ENCODE measurements at regions not wholly inside any gene's neighbourhood (a gene's known extent, or its start where the extent isn't known, plus 50 kb on each side); places are given as distances from the start of the nearest gene placed in this dataset.
A peak's percentile ranks its signal among the peaks of the same experiment; 100 is the strongest.

DNA sequence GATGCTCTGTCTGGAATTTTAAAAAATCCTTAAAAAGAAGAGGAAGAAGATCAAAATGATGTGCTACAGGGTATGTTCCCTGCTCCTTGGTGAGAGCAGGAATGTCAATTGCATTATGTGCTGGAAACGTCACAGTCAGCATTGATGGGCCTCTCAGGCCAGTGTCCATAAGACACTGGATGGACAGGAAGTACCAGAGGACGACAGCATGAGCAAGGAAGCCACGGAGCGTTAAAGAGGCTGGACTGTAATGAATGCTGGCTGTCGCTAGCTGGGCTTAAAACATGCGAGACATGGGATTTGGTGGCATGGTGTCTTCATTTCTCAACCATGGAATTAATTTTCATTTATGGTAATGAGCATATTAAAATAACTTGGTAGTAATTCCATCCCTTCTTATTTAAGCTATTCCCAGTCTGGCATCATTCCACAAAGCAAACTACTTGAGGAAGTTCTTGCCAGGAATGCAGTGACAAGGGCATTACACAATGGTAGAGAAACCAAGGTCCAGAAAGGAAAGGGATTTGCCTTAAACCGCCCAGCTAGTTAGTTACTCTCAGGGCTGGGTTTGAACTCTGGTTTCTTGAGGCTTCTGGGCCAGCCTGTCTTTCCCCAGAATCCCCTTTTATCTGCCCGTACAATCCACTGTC lies 166.6 kb upstream of the SOX4 start:
- peak; percentile 28 for DNase-seq (ENCODE audit: low read depth)

DNA sequence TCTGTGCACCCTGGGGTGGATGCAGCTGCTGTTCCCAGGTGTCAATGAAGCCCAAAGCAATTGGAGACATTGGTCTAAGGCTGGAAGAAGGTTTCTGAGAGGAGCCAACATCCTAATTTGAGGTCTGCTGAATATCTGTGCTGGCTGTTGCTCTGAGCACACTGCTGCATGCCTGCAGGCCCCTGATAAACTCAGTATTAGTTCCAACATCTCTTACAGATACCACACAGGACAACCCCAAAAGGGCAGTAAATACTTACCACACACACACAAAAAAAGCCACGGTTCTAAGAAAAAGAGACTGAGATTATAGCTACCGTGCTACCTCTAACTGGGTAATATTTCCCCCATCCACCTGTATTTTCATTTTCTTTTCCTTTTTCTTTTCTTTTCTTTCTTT lies 164.3 kb upstream of the SOX4 start:
- no peak for DNase-seq (ENCODE audit: low read depth)

DNA sequence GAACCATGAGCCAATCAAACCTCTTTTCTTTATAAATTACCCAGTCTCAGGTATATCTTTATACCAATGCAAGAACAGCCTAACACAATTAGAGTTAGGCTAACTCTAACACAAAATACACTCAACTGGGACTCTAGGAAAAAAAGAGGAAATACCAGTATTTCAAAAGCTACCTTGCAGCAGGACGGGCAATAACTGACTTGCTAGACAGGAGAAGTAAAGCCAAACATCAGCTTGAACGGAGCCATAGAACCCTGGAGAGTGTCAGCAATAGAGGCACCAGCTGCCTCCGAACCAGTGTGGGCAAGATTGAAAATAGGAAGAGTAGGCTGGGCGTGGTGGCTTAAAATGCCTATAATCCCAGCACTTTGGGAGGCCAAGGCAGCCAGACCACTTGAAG lies 162.0 kb upstream of the SOX4 start:
- no peak for DNase-seq (ENCODE audit: low read depth)

DNA sequence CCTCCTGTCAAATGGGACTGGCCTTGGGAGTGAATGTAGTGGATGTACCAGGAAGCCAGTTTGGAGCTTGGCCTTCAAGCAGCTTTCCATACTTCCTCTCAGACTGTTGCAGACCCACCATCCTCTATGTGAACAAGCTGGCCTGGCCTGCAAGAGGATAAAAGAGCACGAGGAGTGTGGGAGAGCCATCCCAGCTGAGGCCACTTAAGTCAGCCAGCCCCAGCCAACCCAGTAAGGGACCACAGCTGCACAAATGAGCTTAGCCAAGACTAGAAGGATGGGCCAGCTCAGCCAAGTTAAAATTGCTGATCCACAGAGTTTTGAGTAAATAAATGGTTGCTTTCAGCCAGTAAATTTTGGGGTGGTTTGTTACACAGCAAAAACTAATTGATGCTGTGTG lies 156.9 kb upstream of the SOX4 start:
- DNase-seq (ENCODE audit: low read depth), result no peak

DNA sequence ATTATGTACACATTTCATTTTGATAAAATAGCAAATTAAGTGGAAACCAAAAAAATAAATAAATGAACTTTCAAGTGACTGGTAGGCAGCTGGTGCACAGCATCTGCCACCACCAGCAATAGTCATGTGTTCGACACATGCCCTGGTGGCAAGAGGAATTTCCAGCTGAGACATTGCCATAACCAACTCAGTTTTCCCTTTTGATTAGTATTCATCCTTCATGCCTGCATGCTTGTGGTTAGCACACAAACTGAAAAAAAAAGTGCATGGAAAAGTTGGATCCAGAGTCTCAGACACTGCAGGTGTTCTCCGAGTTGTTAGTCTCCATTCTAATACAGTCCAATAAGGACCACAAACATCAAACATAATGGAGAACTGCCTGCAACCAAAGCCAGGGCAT lies 156.0 kb upstream of the SOX4 start:
- DNase-seq (ENCODE audit: low read depth), result no peak

DNA sequence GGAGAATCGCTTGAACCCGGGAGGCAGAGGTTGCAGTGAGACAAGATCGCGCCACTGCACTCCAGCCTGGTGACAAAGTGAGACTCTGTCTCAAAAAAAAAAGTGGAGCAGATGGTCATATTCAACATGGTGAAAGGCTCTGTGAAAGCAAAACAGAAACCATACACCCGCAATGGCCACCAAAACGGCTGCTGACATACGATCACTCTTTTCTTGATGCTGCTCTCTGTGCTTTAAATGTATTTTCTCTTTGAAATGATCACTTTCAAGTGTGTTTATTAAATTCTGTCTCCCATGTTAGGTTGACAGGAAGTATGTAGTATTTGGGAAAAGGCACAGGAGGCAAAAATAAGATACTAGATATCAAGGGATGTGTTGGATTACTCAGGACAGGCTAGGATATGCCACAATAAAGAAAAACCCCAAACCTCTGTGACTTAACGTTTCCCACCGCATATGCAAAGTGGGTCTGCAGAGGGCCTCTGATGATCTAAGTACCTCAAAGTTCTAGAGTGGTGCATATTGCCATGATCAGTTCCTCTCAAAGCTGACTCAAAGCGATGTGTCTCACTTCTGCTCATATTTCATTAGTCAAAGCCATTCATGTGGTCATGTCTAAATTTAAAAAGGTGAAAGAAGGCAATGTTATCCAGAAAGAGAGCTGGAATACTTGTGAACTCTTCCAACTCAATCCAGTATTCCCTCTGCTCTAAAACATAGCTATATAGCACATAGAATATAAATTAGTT lies 155.1 kb upstream of the SOX4 start:
- no peak for DNase-seq (ENCODE audit: low read depth)

DNA sequence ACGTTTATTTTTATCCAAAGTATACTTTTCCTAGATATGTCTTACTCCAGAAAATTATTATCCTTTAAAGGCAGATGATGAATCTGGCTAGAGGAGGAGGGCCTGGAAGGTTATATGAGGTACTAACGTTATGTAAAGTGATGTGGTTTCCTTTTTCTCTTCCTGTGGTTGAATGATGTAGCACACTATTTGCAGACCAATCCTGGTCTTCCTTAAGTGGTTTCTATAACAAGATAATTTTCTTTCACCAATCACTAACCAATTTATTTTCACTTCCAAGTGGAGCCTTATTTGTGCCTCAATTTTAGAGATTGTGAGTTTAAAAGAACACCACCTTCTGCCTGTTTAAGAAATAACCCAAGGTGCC lies 154.6 kb upstream of the SOX4 start:
- DNase-seq (ENCODE audit: low read depth), result no peak

DNA sequence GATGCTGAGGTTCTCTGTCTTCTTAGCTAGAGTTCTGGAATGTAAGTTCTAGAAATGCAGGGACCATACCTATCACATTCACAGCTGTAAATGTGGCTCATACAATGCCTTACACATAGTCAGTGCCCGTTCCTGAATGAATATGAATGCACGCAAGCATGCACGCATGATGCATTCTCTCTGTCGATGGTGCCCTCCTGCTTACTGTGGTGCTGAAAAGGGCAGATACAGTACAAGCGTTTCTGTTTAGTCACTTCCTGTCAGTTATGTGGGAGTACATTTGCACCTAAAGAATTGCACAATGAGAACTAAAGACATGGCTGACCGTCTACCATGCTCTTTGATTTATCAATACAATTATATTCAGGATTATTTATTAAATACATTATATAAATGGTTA lies 152.2 kb upstream of the SOX4 start:
- DNase-seq (ENCODE audit: low read depth), result no peak

DNA sequence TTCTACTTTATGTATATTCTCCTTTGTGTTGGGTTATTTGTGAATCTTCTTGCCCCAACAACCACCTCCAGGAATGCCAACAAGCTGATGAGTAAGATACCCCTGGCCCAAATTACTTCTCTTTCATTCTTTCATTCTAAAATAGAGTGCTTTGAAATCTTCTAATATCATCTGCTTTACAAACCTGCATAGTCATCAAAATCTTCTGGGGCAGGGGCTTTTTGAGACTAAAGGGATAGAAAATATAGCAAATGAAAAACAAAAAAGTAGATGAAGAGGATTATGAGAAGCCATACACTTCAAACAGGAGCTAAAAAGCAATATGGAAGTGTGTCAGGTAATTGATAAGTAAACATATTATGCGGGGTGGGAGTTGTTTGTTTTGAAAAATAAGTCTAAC lies 150.7 kb upstream of the SOX4 start:
- DNase-seq (ENCODE audit: low read depth), result no peak

DNA sequence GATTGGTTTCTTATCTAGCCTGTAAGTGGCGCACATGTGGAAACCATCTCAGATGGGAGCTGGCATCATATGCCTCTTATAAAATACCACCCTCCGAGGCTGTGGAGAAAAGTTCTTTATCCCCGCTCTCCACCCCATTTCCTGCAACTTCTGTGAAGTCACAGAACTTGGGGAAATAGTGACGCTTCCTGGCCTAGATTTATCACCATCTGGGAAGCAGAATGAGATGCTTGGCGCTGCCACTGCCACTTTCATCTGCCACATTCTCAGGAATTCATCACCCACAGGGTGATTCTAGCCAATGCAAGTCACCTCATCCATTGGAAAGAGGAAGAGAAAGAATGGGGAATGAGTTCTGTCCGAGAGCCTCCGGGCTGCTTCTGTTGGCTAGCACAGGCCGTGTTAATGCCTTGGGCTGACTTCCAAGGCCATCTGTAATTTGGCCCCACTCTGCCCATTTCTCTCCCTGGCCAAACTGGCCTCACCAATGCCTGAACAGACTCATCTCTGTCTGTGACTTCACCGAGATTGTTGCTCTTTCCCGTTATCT lies 148.8 kb upstream of the SOX4 start:
- no peak for DNase-seq (ENCODE audit: low read depth)

DNA sequence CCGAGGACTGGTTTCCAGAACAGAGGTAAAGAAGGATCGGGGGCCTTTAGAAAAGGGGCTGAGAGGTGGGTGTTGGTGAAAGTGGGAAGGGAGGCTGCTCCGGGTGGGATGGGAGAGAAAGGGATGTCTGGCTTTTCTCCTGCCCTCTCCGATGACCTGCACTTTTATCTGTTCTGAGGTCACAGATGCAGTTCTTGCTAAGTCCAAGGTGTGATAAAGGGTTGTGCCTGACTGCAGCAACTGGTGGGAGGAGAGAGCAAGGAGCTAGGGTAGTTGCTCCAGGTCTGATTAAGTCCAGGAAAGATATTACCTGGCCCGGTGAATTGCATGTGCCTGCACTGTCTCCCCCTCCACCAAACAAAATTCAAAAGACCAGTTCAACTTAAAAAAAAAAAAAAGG lies 145.6 kb upstream of the SOX4 start:
- DNase-seq (ENCODE audit: low read depth), result no peak

DNA sequence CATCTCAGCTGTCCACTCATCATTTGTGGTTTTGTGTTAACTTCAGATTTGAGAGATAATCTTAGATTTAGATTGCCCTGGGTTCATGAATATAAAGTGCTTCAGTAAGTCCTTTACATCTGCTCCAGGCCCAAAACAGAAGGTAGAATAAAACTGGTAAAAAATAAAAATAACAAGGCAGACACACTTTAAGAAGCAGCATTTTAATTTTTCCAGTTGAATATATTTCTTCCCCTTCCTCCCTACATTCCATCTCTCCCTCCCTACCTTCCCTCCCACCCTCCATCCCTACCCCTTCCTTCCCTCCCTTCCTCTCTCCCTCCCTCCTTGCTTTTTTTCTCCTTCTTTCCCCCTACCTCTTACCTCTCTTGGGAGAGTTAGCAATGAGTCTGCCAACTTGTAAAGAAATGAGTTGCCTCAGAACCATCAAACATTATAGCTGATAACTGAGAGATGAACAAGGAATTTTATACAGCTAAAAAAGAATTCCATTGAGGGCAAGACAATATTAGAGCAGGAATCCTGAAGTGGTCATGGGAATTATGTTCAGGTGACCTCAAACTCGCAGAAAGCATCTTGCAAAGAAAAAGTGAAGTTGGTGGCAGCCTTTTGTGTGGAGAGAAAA lies 145.0 kb upstream of the SOX4 start:
- DNase-seq (ENCODE audit: low read depth), result no peak

DNA sequence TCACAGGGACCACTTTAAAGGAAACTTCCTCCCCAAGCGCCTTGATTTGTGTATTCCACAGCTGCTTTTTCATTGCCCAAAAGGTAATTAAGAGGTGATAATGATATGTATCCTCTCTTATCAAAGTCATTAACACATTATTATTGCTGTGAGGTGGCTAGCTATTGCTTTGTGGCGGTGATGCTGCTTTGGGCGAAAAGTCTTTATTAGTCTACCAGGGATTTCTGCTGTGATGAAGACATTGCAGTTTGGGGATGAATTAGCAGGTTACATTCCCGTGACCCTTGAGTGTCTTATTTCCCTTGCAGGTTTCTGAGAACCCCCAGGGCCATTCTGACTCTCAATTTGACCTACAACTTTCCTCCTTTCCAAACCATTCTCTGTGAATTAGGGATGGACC lies 143.4 kb upstream of the SOX4 start:
- no peak for DNase-seq (ENCODE audit: low read depth)

DNA sequence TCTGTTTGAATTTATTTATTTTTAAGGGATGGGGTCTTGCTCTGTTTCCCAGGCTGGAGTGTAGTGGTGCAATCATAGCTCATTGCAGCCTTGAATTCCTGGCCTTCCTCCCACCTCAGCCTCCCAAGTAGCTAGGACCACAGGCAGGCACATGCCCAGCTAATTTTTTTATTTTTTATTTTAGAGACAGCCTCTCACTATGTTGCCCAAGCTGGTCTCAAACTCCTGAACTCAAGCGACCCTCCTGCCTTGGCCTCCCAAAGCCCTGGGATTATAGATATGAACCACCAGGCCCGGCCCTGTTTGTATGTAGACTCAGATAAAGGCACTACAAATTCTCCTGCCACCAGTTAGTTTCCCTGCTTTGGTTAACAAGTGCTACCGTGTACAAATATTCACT lies 142.9 kb upstream of the SOX4 start:
- DNase-seq (ENCODE audit: low read depth), result no peak

DNA sequence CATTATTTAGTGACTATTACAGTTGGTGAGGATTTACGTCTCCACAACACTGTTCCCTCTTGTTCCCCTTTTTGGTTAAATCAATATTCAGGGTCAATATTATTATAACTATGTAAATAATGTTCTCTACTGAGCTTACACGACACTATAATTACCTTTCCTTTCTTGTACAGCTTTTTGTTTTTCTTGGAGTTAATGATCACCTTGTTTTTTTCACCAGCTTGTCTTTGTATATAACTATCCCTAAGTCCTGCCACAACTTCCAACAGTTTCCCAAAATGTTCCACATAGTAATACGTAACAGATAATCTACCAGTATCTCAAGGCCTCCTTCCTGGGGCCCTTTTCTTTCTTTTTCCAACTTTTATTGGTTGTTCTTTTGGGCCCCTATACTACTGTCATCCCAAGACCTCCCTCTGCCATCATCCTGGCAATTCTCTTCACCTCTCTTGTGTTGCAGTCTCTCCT lies 142.0 kb upstream of the SOX4 start:
- no peak for DNase-seq (ENCODE audit: low read depth)

DNA sequence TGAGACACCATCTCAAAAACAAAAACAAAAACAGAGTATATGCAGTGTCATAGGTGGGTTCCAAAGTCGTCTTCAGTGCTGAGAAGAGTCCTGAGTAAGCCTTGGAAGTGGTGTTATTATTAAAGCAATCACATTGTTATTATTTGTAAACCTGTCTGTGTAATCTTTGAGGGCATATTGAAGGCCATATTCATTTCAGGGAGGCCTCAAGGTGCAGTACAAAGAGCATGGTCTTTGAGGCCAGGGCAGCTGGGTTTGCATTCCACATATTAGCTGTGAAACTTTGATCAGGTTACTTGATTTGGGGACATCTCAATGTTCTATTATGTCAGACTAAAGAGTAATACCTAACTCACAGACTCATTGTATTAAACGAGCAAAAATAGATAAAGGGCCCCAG lies 139.3 kb upstream of the SOX4 start:
- no peak for DNase-seq (ENCODE audit: low read depth)

DNA sequence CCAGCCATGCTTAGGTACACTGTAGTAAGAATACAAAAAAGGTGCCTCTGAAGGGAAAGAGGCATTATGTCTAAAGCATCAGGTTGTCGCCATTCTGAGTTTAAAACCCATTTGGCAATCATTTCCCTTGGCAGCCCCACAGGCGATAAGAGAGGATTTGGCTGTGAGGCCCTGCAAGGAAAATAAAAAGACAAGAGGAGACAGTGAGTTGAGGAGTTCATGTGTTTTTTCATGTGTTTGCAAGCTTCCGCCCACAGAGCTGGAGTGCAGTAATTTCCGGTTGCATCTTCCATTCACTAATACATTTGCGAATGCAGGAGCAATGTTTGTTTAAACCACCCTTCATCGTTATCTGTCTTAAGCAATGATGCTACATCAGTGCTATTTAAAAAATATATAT lies 138.5 kb upstream of the SOX4 start:
- DNase-seq (ENCODE audit: low read depth), result no peak

DNA sequence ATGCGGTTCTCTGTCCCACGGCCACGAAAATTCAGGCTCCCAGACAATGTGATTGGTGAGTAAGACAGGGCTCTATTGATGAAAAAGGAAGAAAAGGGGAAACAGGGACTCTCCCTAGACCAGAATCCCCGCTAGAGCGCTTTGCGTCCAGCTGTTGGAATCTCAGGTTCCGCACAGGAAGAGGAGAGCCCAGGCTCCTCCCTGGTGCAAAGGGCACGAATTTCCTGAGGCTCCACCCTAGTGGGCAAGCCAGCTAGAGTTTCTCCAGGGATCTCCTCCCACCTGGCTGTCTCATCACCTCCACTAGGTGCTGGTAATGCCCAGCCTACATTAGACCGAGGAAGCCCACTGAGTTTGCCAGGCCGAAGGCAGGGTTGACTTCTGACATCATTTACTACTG lies 135.9 kb upstream of the SOX4 start:
- no peak for DNase-seq (ENCODE audit: low read depth)

DNA sequence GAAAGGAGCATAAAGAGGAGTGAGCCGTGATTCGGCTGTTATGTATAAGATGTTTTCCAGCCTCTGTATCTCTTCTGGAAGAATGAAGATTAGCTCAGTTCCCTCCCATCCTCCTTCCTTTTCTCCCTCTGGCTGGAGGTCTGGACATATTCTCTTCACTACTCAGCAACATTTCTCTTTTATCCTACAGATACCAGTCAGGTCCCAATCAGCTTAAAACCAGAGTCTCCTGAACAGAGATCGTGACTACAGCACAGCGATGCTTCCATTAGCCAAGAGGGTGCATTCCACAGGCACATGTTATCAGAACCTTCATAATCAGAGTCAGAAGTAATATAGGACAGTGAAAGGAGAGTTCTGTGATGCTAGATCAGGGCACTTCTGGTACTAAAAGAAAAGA lies 133.9 kb upstream of the SOX4 start:
- DNase-seq (ENCODE audit: low read depth), result no peak

DNA sequence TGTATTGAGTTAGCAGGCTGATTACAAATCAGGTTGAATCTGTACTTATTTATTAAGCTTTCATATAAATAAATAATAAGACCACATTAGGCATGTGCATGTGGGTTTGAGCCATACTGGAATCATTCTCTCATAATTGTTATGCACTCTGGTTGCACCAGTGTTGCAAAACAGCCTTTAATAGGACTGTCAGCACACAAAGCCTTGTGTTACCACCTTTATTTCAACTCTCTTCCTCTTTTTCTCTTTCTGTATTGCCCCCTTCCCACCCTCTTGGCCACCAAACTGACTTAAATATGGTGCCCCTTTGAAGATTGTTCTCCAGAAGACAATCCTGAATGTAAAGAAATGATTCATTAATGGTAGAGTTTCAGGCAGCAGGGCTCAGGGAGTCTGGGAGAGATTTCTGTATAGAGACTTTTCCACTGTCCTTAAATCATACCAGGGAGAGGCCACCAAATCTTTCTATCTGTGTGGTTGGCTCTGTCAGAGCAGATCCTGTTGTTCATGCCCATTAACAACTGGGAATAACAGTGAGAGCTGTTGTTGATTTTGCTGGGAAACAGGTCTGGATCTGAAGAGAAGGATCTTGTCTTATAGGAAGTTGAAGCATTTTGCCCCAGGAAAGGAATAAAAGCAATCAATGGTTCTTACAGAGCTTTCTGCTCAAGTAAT lies 131.6 kb upstream of the SOX4 start:
- DNase-seq (ENCODE audit: low read depth), result no peak

DNA sequence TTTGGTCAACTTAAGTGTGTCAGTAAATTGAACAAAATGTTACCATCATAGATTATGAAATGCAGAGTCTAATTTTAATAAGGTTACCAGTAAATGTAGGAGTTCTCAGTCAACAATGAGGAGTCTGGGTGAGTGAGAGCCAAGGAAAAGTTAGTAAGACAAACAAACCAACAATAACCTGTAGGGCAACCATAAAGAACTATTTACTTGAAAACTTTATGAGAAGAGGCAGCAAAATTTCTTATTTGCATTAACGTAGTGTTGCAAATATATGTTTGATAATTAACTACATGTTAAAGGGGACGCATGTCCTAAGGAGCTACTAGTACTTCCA lies 131.1 kb upstream of the SOX4 start:
- no peak for DNase-seq (ENCODE audit: low read depth)

DNA sequence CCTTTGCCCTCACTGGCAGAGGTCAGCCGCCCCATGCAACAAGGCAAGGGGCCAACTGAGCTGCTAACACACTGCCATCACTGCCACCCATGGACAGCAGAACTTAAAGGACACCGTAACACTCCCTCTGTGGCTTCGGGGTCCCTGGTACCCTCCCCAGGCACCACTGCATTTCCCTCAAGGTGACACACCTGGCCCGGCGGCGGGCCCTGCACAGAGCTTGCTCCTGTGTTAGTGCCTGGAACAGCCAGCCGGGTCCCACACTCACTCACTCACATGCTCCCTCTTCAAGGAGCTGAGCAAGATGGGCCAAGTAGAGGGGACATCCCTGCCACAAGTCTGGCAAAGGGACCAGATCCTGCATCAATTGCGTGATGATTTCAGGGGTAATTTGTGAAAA lies 126.5 kb upstream of the SOX4 start:
- no peak for DNase-seq (ENCODE audit: low read depth)

DNA sequence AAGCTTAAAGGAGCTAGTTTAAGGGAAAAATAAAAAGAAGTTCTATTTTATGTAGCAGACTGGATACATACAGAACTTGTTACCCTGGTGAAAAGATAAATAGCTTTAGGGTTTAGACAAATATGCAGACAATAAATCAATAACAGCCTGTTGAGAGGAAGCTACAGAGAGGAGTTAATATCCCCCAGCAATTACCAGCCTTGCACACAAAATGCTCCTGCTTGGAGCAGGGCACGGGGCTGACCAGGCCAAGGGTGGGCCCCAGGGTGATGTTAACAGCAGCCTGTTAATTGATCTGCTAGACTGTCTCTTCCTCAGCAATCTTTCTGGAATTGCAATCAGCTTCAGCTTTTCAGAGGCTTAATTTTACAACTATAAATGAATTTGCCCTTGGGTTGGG lies 125.1 kb upstream of the SOX4 start:
- no peak for DNase-seq (ENCODE audit: low read depth)
